HCT116 (cell line): ENCODE measurements at regions not wholly inside any gene's neighbourhood (a gene's known extent, or its start where the extent isn't known, plus 50 kb on each side); places are given as distances from the start of the nearest gene placed in this dataset.

Experiments used
- ATAC-seq: fragments of 200-7000 bp; cut with Tn5 transposase; 2 replicates; pipeline ENCODE4 v1.9.1; 2020; ENCODE audit warnings: mild to moderate bottlenecking, moderate library complexity
- BruUV-seq: library from RNA; stranded (reverse); fragments of 400-500 nt; replicated peaks from 2 replicates; lab custom pipeline; 2021; lab: Mats Ljungman, UMichigan
- CTCF ChIA-PET: fragments of 300-600 bp; sonication (Branson Sonifier 250); formaldehyde crosslinking; loops from one replicate; lab custom pipeline; 2021; ENCODE audit warnings: antibody characterized with exemption; lab: Charles Lee
- POLR2A ChIA-PET: fragments of 300-600, 350-600 bp; sonication (Branson Sonifier 250); formaldehyde crosslinking; loops from one replicate; lab custom pipeline; 2021; ENCODE audit warnings: antibody characterized with exemption; lab: Charles Lee
- RAD21 ChIA-PET, 2 experiments: fragments of 300-600 bp; sonication (Branson Sonifier 250); formaldehyde crosslinking; loops; one replicate each; lab custom pipeline; 2023; ENCODE audit warnings: low total read pairs in 2 of 2; ENCODE audit not compliant: uncharacterized antibody in 2 of 2, unreplicated experiment in 2 of 2, low non-redundant PET in 1 of 2; lab: Charles Lee
- DNase-seq: peaks from one replicate; pipeline ENCODE4 v3.0.0-alpha.2; 2010; ENCODE audit warnings: low read depth, low spot score
- H2AFZ ChIP-seq: fragments of 200-600 bp; shearing (Covaris generic), sonication (generic); 2 replicates; pipeline ENCODE4 v1.6.1; 2017; ENCODE audit warnings: low read depth, mixed run types, mixed read lengths, antibody characterized with exemption, low read length; ENCODE audit not compliant: poor library complexity, severe bottlenecking
- H3K27ac ChIP-seq: 2 replicates; pipeline ENCODE4 v1.5.1; 2012; ENCODE audit warnings: low read depth, low read length
- H3K27me3 ChIP-seq: fragments of 200-600 bp; sonication (generic); 2 replicates; pipeline ENCODE4 v1.6.1; 2016; ENCODE audit warnings: mixed run types, low read length, mixed read lengths; ENCODE audit not compliant: insufficient read depth
- H3K36me3 ChIP-seq, 2 experiments: fragments of 200-500 bp in 1 of 2; fragments of 200-600 bp in 1 of 2; sonication (Bioruptor generic) in 1 of 2; sonication (generic) in 1 of 2; 2 replicates each; pipeline versions ENCODE4 v1.5.1 to v1.6.1; 2014 to 2016; ENCODE audit warnings: low read length in 2 of 2, inconsistent platforms in 1 of 2, mixed read lengths in 1 of 2, mixed run types in 1 of 2; ENCODE audit not compliant: insufficient read depth in 2 of 2, control insufficient read depth in 1 of 2
- H3K4me1 ChIP-seq, 2 experiments: fragments of 200-600 bp in 1 of 2; sonication (generic) in 1 of 2; 2 replicates each; pipeline versions ENCODE4 v1.5.1 to v1.6.1; 2012 to 2017; ENCODE audit warnings: low read length in 2 of 2, inconsistent platforms in 1 of 2, mild to moderate bottlenecking in 1 of 2, mixed read lengths in 1 of 2, mixed run types in 1 of 2, moderate library complexity in 1 of 2; ENCODE audit not compliant: insufficient read depth in 2 of 2, control insufficient read depth in 1 of 2
- H3K4me2 ChIP-seq: fragments of 200-600 bp; sonication (generic); 2 replicates; pipeline ENCODE4 v1.6.1; 2017; ENCODE audit warnings: mixed run types, low read length, mixed read lengths
- H3K4me3 ChIP-seq, 2 experiments: fragments of 200-600 bp in 1 of 2; sonication (generic) in 1 of 2; replicated peaks in 1 of 2; 2 replicates each; pipeline ENCODE4 v1.5.1; 2011 to 2016; ENCODE audit warnings: low read length in 2 of 2, control low read depth in 1 of 2, low read depth in 1 of 2, mild to moderate bottlenecking in 1 of 2, mixed read lengths in 1 of 2, mixed run types in 1 of 2
- H3K79me2 ChIP-seq: fragments of 200-600 bp; sonication (generic); 2 replicates; pipeline ENCODE4 v1.6.1; 2017; ENCODE audit warnings: mild to moderate bottlenecking, mixed run types, low read length, moderate library complexity, mixed read lengths; ENCODE audit not compliant: insufficient read depth
- H3K9ac ChIP-seq: fragments of 200-600 bp; sonication (generic); 2 replicates; pipeline ENCODE4 v1.6.1; 2016; ENCODE audit warnings: low read length, mixed read lengths
- H3K9me2 ChIP-seq: fragments of 200-600 bp; sonication (generic), shearing (Covaris generic); 2 replicates; pipeline ENCODE4 v1.6.1; 2017; ENCODE audit warnings: mixed run types, mild to moderate bottlenecking, moderate library complexity; ENCODE audit not compliant: insufficient read depth
- H3K9me3 ChIP-seq, 2 experiments: fragments of 200-500 bp in 1 of 2; fragments of 200-600 bp in 1 of 2; sonication (Bioruptor generic) in 1 of 2; sonication (generic) in 1 of 2; 2 replicates each; pipeline ENCODE4 v1.6.1; 2014 to 2017; ENCODE audit warnings: low read length in 2 of 2, mixed read lengths in 2 of 2, inconsistent platforms in 1 of 2, low read depth in 1 of 2, mild to moderate bottlenecking in 1 of 2, mixed run types in 1 of 2, moderate library complexity in 1 of 2; ENCODE audit not compliant: control insufficient read depth in 1 of 2, insufficient read depth in 1 of 2
- H4K20me1 ChIP-seq: fragments of 200-600 bp; sonication (generic), shearing (Covaris generic); 2 replicates; pipeline ENCODE4 v1.6.1; 2017; ENCODE audit warnings: mixed run types, mild to moderate bottlenecking, moderate library complexity; ENCODE audit not compliant: insufficient read depth
- ATF3 ChIP-seq: IDR thresholded peaks from 2 replicates; pipeline ENCODE4 v1.6.1; 2012
- CEBPB ChIP-seq: IDR thresholded peaks from 2 replicates; pipeline ENCODE4 v1.6.1; 2012; ENCODE audit warnings: low read depth
- CTCF ChIP-seq, 3 experiments: fragments of 200-600 bp in 1 of 3; sonication (generic) in 1 of 3; IDR thresholded peaks in 2 of 3; conservative IDR thresholded peaks in 1 of 3; 2 replicates each; pipeline ENCODE4 v1.5.1; 2012 to 2017; ENCODE audit warnings: low read depth in 2 of 3, low read length in 2 of 3, antibody characterized with exemption in 1 of 3, borderline replicate concordance in 1 of 3, control low read depth in 1 of 3, mild to moderate bottlenecking in 1 of 3, mixed read lengths in 1 of 3, mixed run types in 1 of 3, moderate library complexity in 1 of 3; ENCODE audit not compliant: insufficient read depth in 1 of 3
- EZH2 ChIP-seq: fragments of 200-600 bp; sonication (generic); IDR thresholded peaks from 2 replicates; pipeline ENCODE4 v1.6.1; 2017; ENCODE audit warnings: antibody characterized with exemption, mixed run types
- EZH2phosphoT487 ChIP-seq: fragments of 200-600 bp; IDR thresholded peaks from 2 replicates; pipeline ENCODE4 v1.6.1; 2018; ENCODE audit warnings: antibody characterized with exemption, borderline replicate concordance
- FOSL1 ChIP-seq: IDR thresholded peaks from 2 replicates; pipeline ENCODE4 v1.6.1; 2012; ENCODE audit warnings: low read depth
- JUND ChIP-seq: IDR thresholded peaks from 2 replicates; pipeline ENCODE4 v1.6.1; 2012
- POLR2A ChIP-seq: IDR thresholded peaks from 2 replicates; pipeline ENCODE4 v1.7.0; 2011; ENCODE audit warnings: borderline replicate concordance; ENCODE audit not compliant: insufficient read depth, insufficient read length; ENCODE audit errors: extremely low read depth
- POLR2AphosphoS5 ChIP-seq: IDR thresholded peaks from 2 replicates; pipeline ENCODE4 v1.6.1; 2011; ENCODE audit warnings: mild to moderate bottlenecking, low read depth, low read length, moderate library complexity
- REST ChIP-seq: IDR thresholded peaks from 2 replicates; pipeline ENCODE4 v1.6.1; 2012; ENCODE audit warnings: low read depth
- SIN3A ChIP-seq: IDR thresholded peaks from 2 replicates; pipeline ENCODE4 v1.6.1; 2012; ENCODE audit warnings: low read depth
- SP1 ChIP-seq: IDR thresholded peaks from 2 replicates; pipeline ENCODE4 v1.6.1; 2012; ENCODE audit warnings: low read depth
- TCF7L2 ChIP-seq: IDR thresholded peaks from 2 replicates; pipeline ENCODE4 v1.7.0; 2011; ENCODE audit warnings: borderline replicate concordance, inconsistent platforms; ENCODE audit not compliant: insufficient read depth, insufficient read length; ENCODE audit errors: extremely low read depth
- YY1 ChIP-seq: IDR thresholded peaks from 2 replicates; pipeline ENCODE4 v1.6.1; 2011; ENCODE audit warnings: low read length, low read depth, moderate library complexity, mild to moderate bottlenecking; ENCODE audit not compliant: insufficient replicate concordance; ENCODE audit errors: extremely low read depth
- ZFX ChIP-seq: fragments of 450-650 bp; IDR thresholded peaks from 2 replicates; pipeline ENCODE4 v1.6.1; 2017
- ZNF274 ChIP-seq: fragments of 200-500 bp; sonication (Bioruptor generic); IDR thresholded peaks from 2 replicates; pipeline ENCODE4 v1.6.1; 2014; ENCODE audit warnings: mild to moderate bottlenecking, low read depth, low read length, inconsistent platforms
- intact Hi-C: fragments of 100-400 bp; cut with micrococcal nuclease; formaldehyde crosslinking; loops from 2 replicates; pipeline ENCODE4 v1.10.0; 2022

- no peak for TF ChIP-seq CTCF (IDR thresholded peaks at IDR 0.05 in 2 of 3, conservative IDR thresholded peaks at IDR 0.05 in 1 of 3; ENCODE audit: borderline replicate concordance in 1 of 3, insufficient read depth in 1 of 3, low read depth in 2 of 3, low read length in 2 of 3)
- TF ChIP-seq JUND: no peak
- no peak for TF ChIP-seq REST
- TF ChIP-seq FOSL1: no peak
- TF ChIP-seq CEBPB: no peak
Measured at GRCh38 chr9:135371535-135371934, 108.0 kb upstream of the PPP1R26 start (continued).

- CTCF ChIA-PET: no interaction called here
Measured at GRCh38 chr9:135372036-135372435, 107.5 kb upstream of the PPP1R26 start.

More at GRCh38 chr9:135372036-135372435, 107.5 kb upstream of the PPP1R26 start:
- intact Hi-C loops: no loop called here
- DNase-seq: no peak
- POLR2A ChIA-PET: no interaction called here
- no peak overlapping the region for H3K4me2 ChIP-seq
- no TSS peak for BruUV-seq
- TF ChIP-seq EZH2phosphoT487 (no peak), SIN3A (no peak), REST (no peak), YY1 (no peak), TCF7L2 (no peak), POLR2A (no peak), ZFX (no peak), ZNF274 (no peak), ATF3 (no peak), FOSL1 (no peak), SP1 (no peak), POLR2AphosphoS5 (no peak), EZH2 (no peak)
- TF ChIP-seq, all 23 proteins: peak for 0
- Histone ChIP-seq H3K9me2 (no peaks in the 10 kb centered on the region), H4K20me1 (no peaks in the 10 kb centered on the region), H2AFZ (no peak overlapping the region), H3K9me3 (no peaks in the 10 kb centered on the region), H3K4me1 (no peaks in the 10 kb centered on the region), H3K27ac (no peak overlapping the region), H3K79me2 (no peaks in the 10 kb centered on the region), H3K9ac (no peak overlapping the region), H3K4me3 (no peak overlapping the region), H3K27me3 (no peaks in the 10 kb centered on the region), H3K36me3 (no peaks in the 10 kb centered on the region)
- RAD21 ChIA-PET: no interaction called here
- no peak for ATAC-seq
